ENCODE measurements at regions not wholly inside any gene's neighbourhood (a gene's known extent, or its start where the extent isn't known, plus 50 kb on each side); places are given as distances from the start of the nearest gene placed in this dataset.

DNA sequence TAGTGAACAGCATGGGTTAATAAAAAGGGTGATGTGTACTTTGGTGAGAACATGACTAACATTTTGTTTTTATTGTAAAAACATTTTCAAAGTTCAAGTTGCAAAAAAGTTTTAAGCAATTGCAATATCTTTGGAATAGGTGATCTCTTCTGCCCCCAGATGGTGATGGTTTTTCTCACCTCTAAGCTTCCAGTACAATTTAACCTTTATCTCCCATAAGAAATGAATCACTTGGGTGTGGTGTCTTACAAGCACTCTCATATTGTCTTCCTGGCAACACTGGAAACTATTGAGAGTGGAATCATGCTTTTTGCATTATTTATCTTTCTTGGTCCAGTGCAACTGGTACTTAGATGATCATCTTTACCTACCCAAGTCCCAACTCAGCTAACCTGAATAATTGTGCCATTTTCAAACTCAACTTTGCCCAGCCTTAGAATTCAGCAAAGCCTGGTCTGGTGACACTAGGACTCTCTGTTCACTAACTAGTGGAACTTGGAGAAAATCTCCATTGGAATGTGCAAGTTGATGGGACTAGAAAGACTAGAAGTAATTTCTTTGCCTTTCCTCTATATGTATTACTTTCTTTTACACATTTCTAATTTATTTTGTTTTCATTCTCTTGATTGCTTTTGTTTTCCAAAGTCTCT is 964.7 kb upstream of the ZEB2 start:
- H3K9me3 ChIP-seq (ENCODE audit: low read length) = no peaks in the 10 kb centered on the region
- H3K27ac ChIP-seq (ENCODE audit: low read length) = peak overlapping the region; percentile 71
- peak overlapping the region; percentile 41; the same call in 1 of the 2 replicates for H3K4me2 ChIP-seq (ENCODE audit: low read length)
- ChIA-PET POLR2A (ENCODE audit: unreplicated experiment) (no interaction called here), CTCF (interaction anchor here (0.6 to 1.2 kb wide), 3 partner anchors 40 to 1158 kb away, joined by 3 to 5 read pairs (median 5); no protein-coding TSS in a partner anchor)
- H4K20me1 ChIP-seq (ENCODE audit: low read length) = no peaks in the 10 kb centered on the region
- H3K9me2 ChIP-seq (replicated peaks; ENCODE audit: low read length) = no peaks in the 10 kb centered on the region
- ATAC-seq (peak; percentile 98), DNase-seq (peak; percentile 91)
- no peaks in the 10 kb centered on the region for H3K27me3 ChIP-seq (ENCODE audit: low read length)
- H2AFZ ChIP-seq (ENCODE audit: low read length) = no peak overlapping the region
- H3K4me1 ChIP-seq (ENCODE audit: insufficient read depth, low read length) = peaks cover 16% of the 10 kb centered on the region
- H3F3A ChIP-seq (ENCODE audit: low read length, unreplicated experiment) = no peaks in the 10 kb centered on the region
- H3K9ac ChIP-seq (ENCODE audit: low read length) = no peak overlapping the region; the same call in 1 of the 2 replicates
- no TSS peak for BruUV-seq (replicated peaks)
- no peaks in the 10 kb centered on the region for H3K79me2 ChIP-seq (ENCODE audit: low read length)
- no peak overlapping the region for H3K4me3 ChIP-seq (ENCODE audit: low read length)
- TF ChIP-seq EZH2 (IDR thresholded peaks at IDR 0.05; ENCODE audit: low read length, unreplicated experiment) = no peak
- TF ChIP-seq, protein P1, sequence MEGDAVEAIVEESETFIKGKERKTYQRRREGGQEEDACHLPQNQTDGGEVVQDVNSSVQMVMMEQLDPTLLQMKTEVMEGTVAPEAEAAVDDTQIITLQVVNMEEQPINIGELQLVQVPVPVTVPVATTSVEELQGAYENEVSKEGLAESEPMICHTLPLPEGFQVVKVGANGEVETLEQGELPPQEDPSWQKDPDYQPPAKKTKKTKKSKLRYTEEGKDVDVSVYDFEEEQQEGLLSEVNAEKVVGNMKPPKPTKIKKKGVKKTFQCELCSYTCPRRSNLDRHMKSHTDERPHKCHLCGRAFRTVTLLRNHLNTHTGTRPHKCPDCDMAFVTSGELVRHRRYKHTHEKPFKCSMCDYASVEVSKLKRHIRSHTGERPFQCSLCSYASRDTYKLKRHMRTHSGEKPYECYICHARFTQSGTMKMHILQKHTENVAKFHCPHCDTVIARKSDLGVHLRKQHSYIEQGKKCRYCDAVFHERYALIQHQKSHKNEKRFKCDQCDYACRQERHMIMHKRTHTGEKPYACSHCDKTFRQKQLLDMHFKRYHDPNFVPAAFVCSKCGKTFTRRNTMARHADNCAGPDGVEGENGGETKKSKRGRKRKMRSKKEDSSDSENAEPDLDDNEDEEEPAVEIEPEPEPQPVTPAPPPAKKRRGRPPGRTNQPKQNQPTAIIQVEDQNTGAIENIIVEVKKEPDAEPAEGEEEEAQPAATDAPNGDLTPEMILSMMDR (conservative IDR thresholded peaks at IDR 0.05; ENCODE audit: low read depth, low read length) = peak; percentile 70
- TF ChIP-seq EZH2phosphoT487 (IDR thresholded peaks at IDR 0.05; ENCODE audit: borderline replicate concordance, low read length) = no peak
- intact Hi-C loops (cut with micrococcal nuclease) = loop anchor here (1.0 to 10.0 kb wide), 4 partner anchors 108 to 540 kb away; no protein-coding TSS in a partner anchor
- H3K36me3 ChIP-seq (ENCODE audit: low read depth, low read length) = no peaks in the 10 kb centered on the region

DNA sequence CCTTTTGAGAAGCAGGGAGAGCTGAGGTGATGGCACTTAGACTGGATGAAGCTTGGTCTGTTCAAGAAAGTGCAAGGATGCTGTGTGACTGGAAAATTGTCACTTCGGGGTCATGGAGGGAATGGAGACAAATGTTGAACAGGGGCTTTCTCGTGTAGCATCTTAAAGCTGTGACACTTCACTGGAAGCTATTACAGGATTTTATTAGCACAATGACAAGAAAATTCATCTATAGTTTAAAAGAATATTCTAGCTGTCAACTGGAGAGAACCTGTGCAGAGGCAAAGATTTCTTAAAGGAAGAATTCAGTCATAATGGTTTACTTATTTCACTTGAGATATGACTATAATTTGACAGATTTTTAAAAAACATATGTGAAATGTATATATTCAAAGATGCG is 963.9 kb upstream of the ZEB2 start:
- no peaks in the 10 kb centered on the region for H3F3A ChIP-seq (ENCODE audit: low read length, unreplicated experiment)
- TF ChIP-seq EZH2 (IDR thresholded peaks at IDR 0.05; ENCODE audit: low read length, unreplicated experiment) = no peak
- TF ChIP-seq EZH2phosphoT487 (IDR thresholded peaks at IDR 0.05; ENCODE audit: borderline replicate concordance, low read length) = no peak
- TF ChIP-seq, protein P1 (conservative IDR thresholded peaks at IDR 0.05; ENCODE audit: low read depth, low read length) = no peak
- no peak overlapping the region; the same call in 1 of the 2 replicates for H3K9ac ChIP-seq (ENCODE audit: low read length)
- ChIA-PET CTCF (interaction anchor here (0.6 to 1.2 kb wide), 2 partner anchors 41 to 269 kb away, joined by 3 to 5 read pairs; no protein-coding TSS in a partner anchor), POLR2A (ENCODE audit: unreplicated experiment) (no interaction called here)
- H3K4me2 ChIP-seq (ENCODE audit: low read length) = no peak overlapping the region
- H3K36me3 ChIP-seq (ENCODE audit: low read depth, low read length) = no peaks in the 10 kb centered on the region
- no peaks in the 10 kb centered on the region for H4K20me1 ChIP-seq (ENCODE audit: low read length)
- no peak overlapping the region for H2AFZ ChIP-seq (ENCODE audit: low read length)
- H3K4me3 ChIP-seq (ENCODE audit: low read length) = no peak overlapping the region
- no peaks in the 10 kb centered on the region for H3K79me2 ChIP-seq (ENCODE audit: low read length)
- H3K27me3 ChIP-seq (ENCODE audit: low read length) = no peaks in the 10 kb centered on the region
- ATAC-seq (no peak), DNase-seq (no peak)
- no peaks in the 10 kb centered on the region for H3K9me3 ChIP-seq (ENCODE audit: low read length)
- H3K27ac ChIP-seq (ENCODE audit: low read length) = peak overlapping the region; percentile 36
- no peaks in the 10 kb centered on the region for H3K9me2 ChIP-seq (replicated peaks; ENCODE audit: low read length)
- BruUV-seq (replicated peaks) = no TSS peak
- intact Hi-C loops (cut with micrococcal nuclease) = loop anchor here (1.0 to 10.0 kb wide), 4 partner anchors 109 to 539 kb away; no protein-coding TSS in a partner anchor
- peaks cover 16% of the 10 kb centered on the region for H3K4me1 ChIP-seq (ENCODE audit: insufficient read depth, low read length)

DNA sequence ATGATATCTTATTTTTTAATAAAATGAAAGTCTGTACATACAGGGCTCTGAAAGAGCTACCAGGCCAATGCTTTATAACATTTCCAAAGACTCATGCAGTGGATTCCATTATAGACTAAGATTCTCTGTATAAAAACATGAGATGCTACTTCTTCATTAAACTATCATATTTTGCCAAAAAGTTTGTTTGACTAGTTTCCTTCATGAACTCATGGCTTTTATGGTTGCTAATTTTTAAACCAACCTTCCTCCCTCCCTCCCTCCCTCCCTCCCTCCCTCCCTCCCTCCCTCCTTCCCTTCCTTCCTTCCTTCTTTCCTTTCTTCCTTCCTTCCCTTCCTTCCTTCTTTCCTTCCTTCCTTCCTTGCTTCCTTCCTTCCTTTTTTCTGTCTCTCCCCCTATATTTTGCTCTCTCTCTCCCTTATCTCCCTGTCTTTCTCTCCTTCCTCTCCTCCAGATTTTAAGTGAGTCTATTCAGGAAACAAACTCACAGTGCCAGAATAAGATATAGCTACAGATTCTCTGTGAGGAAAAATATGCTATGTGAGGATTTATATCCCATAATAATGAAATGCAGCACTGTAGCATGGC is 961.5 kb upstream of the ZEB2 start:
- H3F3A ChIP-seq (ENCODE audit: low read length, unreplicated experiment) = no peaks in the 10 kb centered on the region
- no TSS peak for BruUV-seq (replicated peaks)
- H2AFZ ChIP-seq (ENCODE audit: low read length) = no peak overlapping the region
- H3K4me3 ChIP-seq (ENCODE audit: low read length) = no peak overlapping the region
- ChIA-PET CTCF (no interaction called here), POLR2A (ENCODE audit: unreplicated experiment) (no interaction called here)
- H3K9me2 ChIP-seq (replicated peaks; ENCODE audit: low read length) = no peaks in the 10 kb centered on the region
- H4K20me1 ChIP-seq (ENCODE audit: low read length) = no peaks in the 10 kb centered on the region
- intact Hi-C loops (cut with micrococcal nuclease) = loop anchor here (10.0 kb wide), 1 partner anchor 537 kb away; no protein-coding TSS in a partner anchor
- H3K79me2 ChIP-seq (ENCODE audit: low read length) = no peaks in the 10 kb centered on the region
- H3K9me3 ChIP-seq (ENCODE audit: low read length) = no peaks in the 10 kb centered on the region
- no peak overlapping the region for H3K9ac ChIP-seq (ENCODE audit: low read length)
- no peak for ATAC-seq
- no peaks in the 10 kb centered on the region for H3K27me3 ChIP-seq (ENCODE audit: low read length)
- H3K27ac ChIP-seq (ENCODE audit: low read length) = no peak overlapping the region
- DNase-seq = no peak
- H3K4me2 ChIP-seq (ENCODE audit: low read length) = no peak overlapping the region
- peaks cover 16% of the 10 kb centered on the region for H3K4me1 ChIP-seq (ENCODE audit: insufficient read depth, low read length)
- H3K36me3 ChIP-seq (ENCODE audit: low read depth, low read length) = no peaks in the 10 kb centered on the region
- TF ChIP-seq EZH2phosphoT487 (IDR thresholded peaks at IDR 0.05; ENCODE audit: borderline replicate concordance, low read length) (no peak), EZH2 (IDR thresholded peaks at IDR 0.05; ENCODE audit: low read length, unreplicated experiment) (no peak)
- TF ChIP-seq, protein P1 (conservative IDR thresholded peaks at IDR 0.05; ENCODE audit: low read depth, low read length) = no peak

All from PC-3 (cell line).